AG04449 (cell line): ENCODE measurements at regions not wholly inside any gene's neighbourhood (a gene's known extent, or its start where the extent isn't known, plus 50 kb on each side); places are given as distances from the start of the nearest gene placed in this dataset.

Source experiments
- CTCF ChIA-PET: fragments of 350-600 bp; formaldehyde crosslinking; extraction: SDS; loops from one replicate; lab custom pipeline; 2021; ENCODE audit warnings: antibody characterized with exemption; lab: Yijun Ruan, JAX
- POLR2A ChIA-PET: fragments of 400-600, 350-600 bp; formaldehyde crosslinking; extraction: SDS; loops from one replicate; lab custom pipeline; 2020; ENCODE audit warnings: antibody characterized with exemption, inconsistent platforms; lab: Yijun Ruan, JAX
- DNase-seq: peaks from one replicate; pipeline ENCODE4 v3.0.0-alpha.2; 2010; ENCODE audit warnings: low read depth, low spot score
- H3K4me3 ChIP-seq: 2 replicates; pipeline ENCODE4 v1.5.1; 2011; ENCODE audit warnings: low read depth, mild to moderate bottlenecking, control low read depth, low read length
- CTCF ChIP-seq: IDR thresholded peaks from one replicate; pipeline ENCODE4 v1.5.1; 2011; ENCODE audit warnings: mild to moderate bottlenecking, moderate library complexity, low read length, control low read depth, inconsistent platforms; ENCODE audit not compliant: insufficient read depth; ENCODE audit errors: missing control alignments

DNA sequence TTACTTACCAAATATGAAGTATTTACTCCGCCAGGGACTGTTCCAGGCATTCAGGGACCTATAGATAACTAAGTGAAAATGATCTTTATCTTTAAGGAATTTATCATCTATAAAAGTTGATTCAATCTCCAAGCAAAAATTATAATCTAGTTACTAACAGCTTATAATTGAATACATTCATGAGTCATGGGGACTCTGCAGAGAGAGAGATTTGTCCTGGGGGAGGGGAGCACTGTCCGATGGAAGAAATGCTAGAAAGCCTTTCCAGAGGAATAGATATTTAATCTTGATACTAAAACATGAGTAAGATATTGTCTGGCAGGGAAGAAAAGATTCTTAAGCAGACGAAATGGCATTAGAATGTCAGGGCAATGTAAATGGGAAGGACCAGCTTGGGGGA, 139.3 kb downstream of the CD164 start:
- H3K4me3 ChIP-seq: no peak overlapping the region
- CTCF ChIA-PET: interaction anchor here (1.6 kb wide), 1 partner anchor 55 kb away, joined by 4 read pairs; no protein-coding TSS in a partner anchor
- POLR2A ChIA-PET: no interaction called here
- no peak for TF ChIP-seq CTCF
- DNase-seq: no peak

DNA sequence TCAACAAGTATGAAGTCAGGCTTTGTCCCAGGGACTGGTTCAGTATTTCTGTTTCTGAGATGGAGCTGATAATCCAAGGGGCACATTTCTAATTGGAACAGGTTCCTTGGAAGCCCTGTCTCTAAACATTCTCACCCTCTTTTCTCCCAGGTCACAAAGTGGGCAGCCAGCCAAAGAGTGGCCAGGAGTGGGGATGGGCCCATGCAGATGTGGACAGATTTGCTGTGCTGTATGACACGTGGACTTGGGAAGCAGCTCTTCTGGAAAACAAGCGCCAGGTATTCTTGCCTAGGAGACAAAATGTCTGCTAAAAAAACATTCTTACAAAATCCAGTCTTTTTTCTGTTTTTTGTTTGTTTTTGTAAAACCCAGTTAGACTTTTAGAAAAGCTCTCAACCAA, 140.2 kb downstream of the CD164 start:
- H3K4me3 ChIP-seq: no peak overlapping the region
- no peak for TF ChIP-seq CTCF
- POLR2A ChIA-PET: no interaction called here
- DNase-seq: no peak
- CTCF ChIA-PET: interaction anchor here (1.8 kb wide), 1 partner anchor 54 kb away, joined by 6 read pairs; no protein-coding TSS in a partner anchor

GRCh38 chr6:109241199-109241598, 141.1 kb downstream of the CD164 start:
- no peak for DNase-seq
- no peak for TF ChIP-seq CTCF
- POLR2A ChIA-PET: no interaction called here
- no peak overlapping the region for H3K4me3 ChIP-seq
- CTCF ChIA-PET: interaction anchor here (1.0 to 1.8 kb wide), 2 partner anchors 10 to 53 kb away, joined by 3 to 6 read pairs; no protein-coding TSS in a partner anchor

DNA sequence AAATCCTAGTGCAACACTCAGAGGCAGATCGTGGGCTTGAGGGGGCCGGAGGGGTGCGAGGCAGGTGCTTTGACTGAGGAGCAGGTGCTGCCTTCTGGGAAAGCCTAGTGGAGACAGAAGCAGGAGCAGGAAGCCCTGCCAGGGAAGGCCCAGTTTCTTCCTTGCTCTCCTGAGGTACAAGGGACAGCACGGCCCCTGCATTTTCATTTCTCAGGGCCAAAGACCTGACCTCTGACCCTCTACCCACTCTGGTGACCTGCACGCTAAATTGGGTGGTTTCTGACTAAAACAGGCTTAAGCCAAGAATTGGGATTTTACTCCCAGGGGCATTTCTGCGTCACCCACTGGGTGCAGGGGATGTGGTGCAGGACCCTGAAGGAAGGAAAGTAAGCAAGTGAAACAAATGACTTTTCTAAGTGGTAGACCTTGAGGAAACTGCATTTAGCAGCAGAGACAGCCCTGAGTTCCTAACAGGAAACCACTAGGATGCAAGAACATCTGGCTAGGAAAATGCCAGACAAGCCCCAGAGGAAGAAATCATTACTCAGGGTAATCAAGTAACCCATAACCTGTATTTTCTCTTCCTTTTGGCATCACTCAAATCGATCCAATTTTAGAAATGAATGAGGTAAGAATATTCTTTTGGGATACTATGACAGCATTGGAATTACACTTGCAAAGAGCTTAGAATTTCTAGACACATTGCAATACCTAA, 141.7 kb downstream of the CD164 start:
- DNase-seq: no peak
- ChIA-PET POLR2A (no interaction called here), CTCF (interaction anchor here (1.0 to 1.8 kb wide), 2 partner anchors 10 to 52 kb away, joined by 3 to 6 read pairs; no protein-coding TSS in a partner anchor)
- H3K4me3 ChIP-seq: no peak overlapping the region
- TF ChIP-seq CTCF: no peak

- no peak for DNase-seq
- H3K4me3 ChIP-seq: no peak overlapping the region
- CTCF ChIA-PET: interaction anchor here (0.7 kb wide), 1 partner anchor 49 kb away, joined by 3 read pairs; no protein-coding TSS in a partner anchor
- no peak for TF ChIP-seq CTCF
- POLR2A ChIA-PET: interaction anchor here (0.6 kb wide), 1 partner anchor 63 kb away, joined by 4 read pairs; no protein-coding TSS in a partner anchor
Measured at GRCh38 chr6:109239651-109240321, 142.5 kb downstream of the CD164 start.

GRCh38 chr6:109239160-109239559, 143.1 kb downstream of the CD164 start:
- no peak for DNase-seq
- CTCF ChIA-PET: interaction anchor here (0.7 kb wide), 1 partner anchor 49 kb away, joined by 3 read pairs; no protein-coding TSS in a partner anchor
- H3K4me3 ChIP-seq: no peak overlapping the region
- TF ChIP-seq CTCF: no peak
- POLR2A ChIA-PET: interaction anchor here (0.6 kb wide), 1 partner anchor 64 kb away, joined by 4 read pairs; no protein-coding TSS in a partner anchor
